ENCODE measurements at regions not wholly inside any gene's neighbourhood (a gene's known extent, or its start where the extent isn't known, plus 50 kb on each side); places are given as distances from the start of the nearest gene placed in this dataset.

- TF ChIP-seq CTCF (conservative IDR thresholded peaks at IDR 0.05 in 1 of 2, IDR thresholded peaks at IDR 0.05 in 1 of 2; ENCODE audit: low read depth in 1 of 2, low read length in 2 of 2), result no peak
- no peak for TF ChIP-seq EZH2 (IDR thresholded peaks at IDR 0.05; ENCODE audit: low read length, missing control alignments)
Measured at GRCh38 chr2:76639171-76639680, 883.0 kb downstream of the LRRTM4 start.
